A673 (cell line): ENCODE measurements at regions not wholly inside any gene's neighbourhood (a gene's known extent, or its start where the extent isn't known, plus 50 kb on each side); places are given as distances from the start of the nearest gene placed in this dataset.

Experiments used
- CTCF ChIP-seq: fragments of 300-800, 200-600 bp; sonication (generic); conservative IDR thresholded peaks from 2 replicates; pipeline ENCODE4 v1.5.1; 2017; ENCODE audit warnings: low read depth, mild to moderate bottlenecking, antibody characterized with exemption, low read length, moderate library complexity, mixed read lengths
- EZH2 ChIP-seq: fragments of 200-600 bp; sonication (generic); IDR thresholded peaks from 2 replicates; pipeline ENCODE4 v1.6.1; 2017; ENCODE audit warnings: borderline replicate concordance, low read depth, mild to moderate bottlenecking, mixed read lengths, antibody characterized with exemption, low read length; ENCODE audit not compliant: poor library complexity, severe bottlenecking

- TF ChIP-seq CTCF (no peak), EZH2 (no peak)
These were observed 463.3 kb upstream of the CCDC54 start for GRCh38 chr3:106913966-106914365.
